Upper lobe of right lung (tissue), 1 donor: ENCODE measurements at regions not wholly inside any gene's neighbourhood (a gene's known extent, or its start where the extent isn't known, plus 50 kb on each side); places are given as distances from the start of the nearest gene placed in this dataset.

Source experiments
- ATAC-seq: fragments of 200-7000 bp; cut with Tn5 transposase; one replicate; pipeline ENCODE4 v1.9.1; 2020; ENCODE audit warnings: mild to moderate bottlenecking, moderate library complexity
- DNase-seq: peaks from one replicate; pipeline ENCODE4 v3.0.0-alpha.2; 2020
- H3K27ac ChIP-seq: fragments of 200-600 bp; one replicate; pipeline ENCODE4 v1.8.0; 2022
- H3K27me3 ChIP-seq: fragments of 200-600 bp; one replicate; pipeline ENCODE4 v1.8.0; 2022; ENCODE audit warnings: mild to moderate bottlenecking
- H3K36me3 ChIP-seq: fragments of 200-600 bp; one replicate; pipeline ENCODE4 v1.8.0; 2022
- H3K4me1 ChIP-seq: fragments of 200-600 bp; one replicate; pipeline ENCODE4 v1.8.0; 2022
- H3K4me3 ChIP-seq: fragments of 200-600 bp; one replicate; pipeline ENCODE4 v1.8.0; 2022; ENCODE audit warnings: mild to moderate bottlenecking
- H3K9me3 ChIP-seq: fragments of 200-600 bp; one replicate; pipeline ENCODE4 v1.8.0; 2022
- intact Hi-C: fragments of 100-400 bp; cut with DNase I; formaldehyde crosslinking; loops from one replicate; pipeline ENCODE4 v1.11.0; 2022
- TF ChIP-seq, protein P1 (sequence below): fragments of 200-600 bp; IDR thresholded peaks from one replicate; pipeline ENCODE4 v1.8.0; 2022; ENCODE audit warnings: antibody characterized with exemption
- donor health status: DM: no; HTN: yes; CAD: no; lungs with severe emphysema.

- Histone ChIP-seq H3K27me3 (no peaks in the 10 kb centered on the region), H3K4me1 (no peaks in the 10 kb centered on the region), H3K4me3 (no peak overlapping the region), H3K36me3 (no peaks in the 10 kb centered on the region), H3K9me3 (no peaks in the 10 kb centered on the region), H3K27ac (no peak overlapping the region)
- TF ChIP-seq, protein P1, sequence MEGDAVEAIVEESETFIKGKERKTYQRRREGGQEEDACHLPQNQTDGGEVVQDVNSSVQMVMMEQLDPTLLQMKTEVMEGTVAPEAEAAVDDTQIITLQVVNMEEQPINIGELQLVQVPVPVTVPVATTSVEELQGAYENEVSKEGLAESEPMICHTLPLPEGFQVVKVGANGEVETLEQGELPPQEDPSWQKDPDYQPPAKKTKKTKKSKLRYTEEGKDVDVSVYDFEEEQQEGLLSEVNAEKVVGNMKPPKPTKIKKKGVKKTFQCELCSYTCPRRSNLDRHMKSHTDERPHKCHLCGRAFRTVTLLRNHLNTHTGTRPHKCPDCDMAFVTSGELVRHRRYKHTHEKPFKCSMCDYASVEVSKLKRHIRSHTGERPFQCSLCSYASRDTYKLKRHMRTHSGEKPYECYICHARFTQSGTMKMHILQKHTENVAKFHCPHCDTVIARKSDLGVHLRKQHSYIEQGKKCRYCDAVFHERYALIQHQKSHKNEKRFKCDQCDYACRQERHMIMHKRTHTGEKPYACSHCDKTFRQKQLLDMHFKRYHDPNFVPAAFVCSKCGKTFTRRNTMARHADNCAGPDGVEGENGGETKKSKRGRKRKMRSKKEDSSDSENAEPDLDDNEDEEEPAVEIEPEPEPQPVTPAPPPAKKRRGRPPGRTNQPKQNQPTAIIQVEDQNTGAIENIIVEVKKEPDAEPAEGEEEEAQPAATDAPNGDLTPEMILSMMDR, result no peak
- ATAC-seq (no peak), DNase-seq (no peak)
- intact Hi-C loops, result no loop called here
Observed at GRCh38 chr4:15182600-15183220, 180.4 kb downstream of the CPEB2 start.

GRCh38 chr4:15186149-15186548 lies 183.9 kb downstream of the CPEB2 start:
- Histone ChIP-seq H3K9me3 (no peaks in the 10 kb centered on the region), H3K4me3 (no peak overlapping the region), H3K27me3 (no peaks in the 10 kb centered on the region), H3K4me1 (no peaks in the 10 kb centered on the region), H3K27ac (no peak overlapping the region), H3K36me3 (no peaks in the 10 kb centered on the region)
- DNase-seq (no peak), ATAC-seq (no peak)
- TF ChIP-seq, protein P1, result no peak
- intact Hi-C loops, result no loop called here

DNA sequence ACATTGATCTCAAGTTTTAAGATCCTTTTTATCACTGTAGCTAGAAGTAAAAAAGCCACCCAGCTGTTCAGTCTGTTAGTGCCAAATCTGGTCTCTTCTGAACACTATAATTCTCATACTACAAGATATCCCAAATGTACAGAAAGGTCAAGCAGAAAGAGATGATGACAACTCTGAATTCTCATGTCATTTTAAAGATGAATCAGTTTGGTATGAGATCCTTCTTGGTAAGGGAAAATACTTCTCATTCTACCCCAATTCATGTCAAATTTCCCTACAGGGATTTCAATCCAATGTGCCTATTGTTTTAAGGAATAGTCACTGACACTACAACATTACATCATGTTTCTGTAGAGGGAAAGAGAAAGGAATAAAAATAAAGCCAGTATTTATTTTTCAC lies 184.5 kb downstream of the CPEB2 start:
- Histone ChIP-seq H3K36me3 (no peaks in the 10 kb centered on the region), H3K4me3 (no peak overlapping the region), H3K27ac (no peak overlapping the region), H3K9me3 (no peaks in the 10 kb centered on the region), H3K27me3 (no peaks in the 10 kb centered on the region), H3K4me1 (no peaks in the 10 kb centered on the region)
- ATAC-seq (no peak), DNase-seq (no peak)
- TF ChIP-seq, protein P1, result no peak
- intact Hi-C loops, result no loop called here

- H3K9me3 ChIP-seq, result no peaks in the 10 kb centered on the region
- H3K27me3 ChIP-seq, result no peaks in the 10 kb centered on the region
- no peak overlapping the region for H3K4me3 ChIP-seq
- intact Hi-C loops, result no loop called here
- ATAC-seq, result no peak
- no peak overlapping the region for H3K27ac ChIP-seq
- no peaks in the 10 kb centered on the region for H3K36me3 ChIP-seq
- H3K4me1 ChIP-seq, result no peaks in the 10 kb centered on the region
- no peak for DNase-seq
- TF ChIP-seq, protein P1, result no peak
Observed at GRCh38 chr4:15188605-15189539, 186.6 kb downstream of the CPEB2 start.

DNA sequence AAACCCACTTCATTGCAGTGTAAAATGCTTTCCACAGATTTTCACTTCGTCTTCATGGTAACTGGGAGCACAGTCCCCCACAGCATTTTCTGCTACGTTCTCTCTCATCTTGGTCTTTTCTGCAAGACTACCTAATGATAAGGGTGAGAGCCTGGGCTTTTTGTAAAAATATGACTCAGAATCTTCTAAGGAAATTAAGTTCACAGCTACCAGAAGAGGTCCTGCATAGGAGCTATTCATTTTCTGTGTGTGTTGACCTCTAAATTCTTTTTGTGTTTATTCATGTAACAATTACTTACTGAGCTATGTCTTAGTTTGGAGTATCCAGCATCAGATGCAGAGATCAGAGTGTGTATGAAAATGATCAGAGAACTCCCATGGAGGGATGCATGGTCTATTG lies 192.2 kb downstream of the CPEB2 start:
- intact Hi-C loops, result no loop called here
- Histone ChIP-seq H3K9me3 (no peaks in the 10 kb centered on the region), H3K4me3 (no peak overlapping the region), H3K27ac (no peak overlapping the region), H3K27me3 (no peaks in the 10 kb centered on the region), H3K36me3 (no peaks in the 10 kb centered on the region), H3K4me1 (no peaks in the 10 kb centered on the region)
- ATAC-seq, result no peak
- no peak for DNase-seq
- TF ChIP-seq, protein P1, result no peak
